ENCODE measurements at regions not wholly inside any gene's neighbourhood (a gene's known extent, or its start where the extent isn't known, plus 50 kb on each side); places are given as distances from the start of the nearest gene placed in this dataset.
"Not testable (repeated sequence)": the region's sequence is repeated elsewhere in the genome, so short reads cannot be mapped to it uniquely, and the experiment has no call there.

DNA sequence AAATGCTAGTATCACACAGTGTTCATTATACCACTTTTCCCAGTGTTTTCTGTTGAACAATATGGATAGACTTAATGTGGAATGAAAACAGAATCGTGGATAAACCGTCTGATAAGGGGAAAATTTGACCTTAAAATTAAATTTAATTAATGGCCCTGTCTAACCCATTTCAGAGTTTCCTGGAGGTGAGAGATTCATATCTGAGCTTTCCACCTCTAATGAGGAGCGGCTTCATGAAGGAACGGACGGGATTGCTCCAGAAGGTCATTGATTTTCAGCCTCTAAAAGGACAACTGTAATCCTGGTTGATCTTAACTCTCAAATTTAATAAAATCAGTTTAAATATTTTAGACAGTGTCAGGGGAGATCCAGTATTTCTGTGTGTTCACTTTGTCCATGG is 874.9 kb downstream of the GRID1 start:
- TF ChIP-seq, protein P1, sequence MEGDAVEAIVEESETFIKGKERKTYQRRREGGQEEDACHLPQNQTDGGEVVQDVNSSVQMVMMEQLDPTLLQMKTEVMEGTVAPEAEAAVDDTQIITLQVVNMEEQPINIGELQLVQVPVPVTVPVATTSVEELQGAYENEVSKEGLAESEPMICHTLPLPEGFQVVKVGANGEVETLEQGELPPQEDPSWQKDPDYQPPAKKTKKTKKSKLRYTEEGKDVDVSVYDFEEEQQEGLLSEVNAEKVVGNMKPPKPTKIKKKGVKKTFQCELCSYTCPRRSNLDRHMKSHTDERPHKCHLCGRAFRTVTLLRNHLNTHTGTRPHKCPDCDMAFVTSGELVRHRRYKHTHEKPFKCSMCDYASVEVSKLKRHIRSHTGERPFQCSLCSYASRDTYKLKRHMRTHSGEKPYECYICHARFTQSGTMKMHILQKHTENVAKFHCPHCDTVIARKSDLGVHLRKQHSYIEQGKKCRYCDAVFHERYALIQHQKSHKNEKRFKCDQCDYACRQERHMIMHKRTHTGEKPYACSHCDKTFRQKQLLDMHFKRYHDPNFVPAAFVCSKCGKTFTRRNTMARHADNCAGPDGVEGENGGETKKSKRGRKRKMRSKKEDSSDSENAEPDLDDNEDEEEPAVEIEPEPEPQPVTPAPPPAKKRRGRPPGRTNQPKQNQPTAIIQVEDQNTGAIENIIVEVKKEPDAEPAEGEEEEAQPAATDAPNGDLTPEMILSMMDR (IDR thresholded peaks at IDR 0.05; ENCODE audit: unreplicated experiment) = no peak
- H3K9me3 Mint-ChIP-seq (ENCODE audit: low read depth, unreplicated experiment) = no peaks in the 10 kb centered on the region
- CTCF ChIA-PET = no interaction called here
- H3K4me3 Mint-ChIP-seq (ENCODE audit: low read depth, unreplicated experiment) = no peak overlapping the region
- no TSS peak for BruUV-seq (replicated peaks)
- H3K27ac Mint-ChIP-seq (ENCODE audit: unreplicated experiment) = no peak overlapping the region
- H3K27me3 Mint-ChIP-seq (ENCODE audit: unreplicated experiment) = no peaks in the 10 kb centered on the region
- no peaks in the 10 kb centered on the region for H3K36me3 Mint-ChIP-seq (ENCODE audit: insufficient read depth, unreplicated experiment)
- H3K4me1 Mint-ChIP-seq (ENCODE audit: low read depth, unreplicated experiment) = no peaks in the 10 kb centered on the region
- intact Hi-C loops (cut with micrococcal nuclease; ENCODE audit: unreplicated experiment) = no loop called here
- no peak for DNase-seq

DNA sequence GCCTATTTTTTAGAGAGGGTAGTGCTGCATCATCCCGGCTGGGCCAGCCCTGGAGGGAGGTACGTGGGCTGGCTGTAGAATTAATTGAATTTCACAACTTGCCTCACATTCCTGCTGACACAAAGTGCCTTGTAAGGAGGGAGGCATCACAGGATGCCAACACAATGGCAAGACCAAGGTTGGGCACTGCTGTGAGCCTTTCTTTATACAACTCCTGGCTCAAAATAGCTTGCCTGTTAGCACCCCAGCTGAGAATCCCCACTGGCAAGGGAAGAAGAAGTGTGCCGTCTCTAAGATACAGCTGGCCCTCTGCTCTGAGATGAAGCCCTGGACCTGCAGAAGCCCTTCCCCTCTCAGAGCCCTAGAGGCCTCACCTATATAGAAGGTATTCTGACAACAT is 873.9 kb downstream of the GRID1 start:
- no peaks in the 10 kb centered on the region for H3K9me3 Mint-ChIP-seq (ENCODE audit: low read depth, unreplicated experiment)
- DNase-seq = no peak
- no peak overlapping the region for H3K27ac Mint-ChIP-seq (ENCODE audit: unreplicated experiment)

DNA sequence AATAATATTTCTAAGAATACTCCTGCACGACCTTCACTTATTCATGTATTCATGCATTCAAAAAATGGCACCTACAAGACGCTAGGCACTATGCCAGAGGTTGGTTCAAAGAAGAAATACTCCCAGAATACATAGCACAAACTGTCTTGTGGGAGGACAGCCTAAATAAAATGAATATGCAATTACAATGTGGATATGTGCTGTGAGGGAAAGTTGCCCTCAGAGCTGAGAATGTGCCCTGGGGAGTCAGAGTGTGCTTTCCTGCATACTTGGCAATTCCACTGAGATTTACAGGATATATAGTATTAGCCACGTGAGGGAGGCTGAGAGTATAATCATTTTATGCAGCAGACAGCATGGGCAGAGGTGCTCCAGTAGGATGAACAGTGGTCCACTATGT is 872.9 kb downstream of the GRID1 start:
- no peaks in the 10 kb centered on the region for H3K9me3 Mint-ChIP-seq (ENCODE audit: low read depth, unreplicated experiment)
- no TSS peak for BruUV-seq (replicated peaks)

More for the DNA sequence above, 873.9 kb downstream of the GRID1 start:
- intact Hi-C loops (cut with micrococcal nuclease; ENCODE audit: unreplicated experiment) = no loop called here
- H3K4me3 Mint-ChIP-seq (ENCODE audit: low read depth, unreplicated experiment) = no peak overlapping the region
- CTCF ChIA-PET = no interaction called here
- H3K4me1 Mint-ChIP-seq (ENCODE audit: low read depth, unreplicated experiment) = no peaks in the 10 kb centered on the region
- H3K27me3 Mint-ChIP-seq (ENCODE audit: unreplicated experiment) = no peaks in the 10 kb centered on the region
- TF ChIP-seq, protein P1 (IDR thresholded peaks at IDR 0.05; ENCODE audit: unreplicated experiment) = no peak
- no peaks in the 10 kb centered on the region for H3K36me3 Mint-ChIP-seq (ENCODE audit: insufficient read depth, unreplicated experiment)
- BruUV-seq (replicated peaks) = no TSS peak

DNA sequence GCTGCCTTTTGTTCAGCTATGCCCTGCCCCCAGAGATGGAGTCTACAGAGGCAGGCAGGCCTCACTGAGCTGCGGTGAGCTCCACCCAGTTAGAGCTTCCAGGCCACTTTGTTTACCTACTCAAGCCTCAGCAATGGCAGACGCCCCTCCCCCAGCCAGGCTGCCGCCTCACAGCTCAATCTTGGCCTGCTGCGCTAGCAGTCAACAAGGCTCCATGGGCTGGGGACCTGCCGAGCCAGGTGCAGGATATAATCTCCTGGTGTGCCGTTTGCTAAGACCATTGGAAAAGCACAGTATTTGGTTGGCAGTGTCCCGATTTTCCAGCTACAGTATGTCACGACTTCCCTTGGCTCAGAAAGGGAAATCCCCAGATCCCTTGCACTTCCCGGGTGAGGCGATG is 862.0 kb downstream of the GRID1 start:
- H3K36me3 Mint-ChIP-seq (ENCODE audit: insufficient read depth, unreplicated experiment); intact Hi-C loops (cut with micrococcal nuclease; ENCODE audit: unreplicated experiment); H3K4me1 Mint-ChIP-seq (ENCODE audit: low read depth, unreplicated experiment); DNase-seq; H3K27ac Mint-ChIP-seq (ENCODE audit: unreplicated experiment); CTCF ChIA-PET; BruUV-seq (replicated peaks); H3K4me3 Mint-ChIP-seq (ENCODE audit: low read depth, unreplicated experiment); H3K9me3 Mint-ChIP-seq (ENCODE audit: low read depth, unreplicated experiment): not testable (repeated sequence)
- peaks cover 15% of the 10 kb centered on the region for H3K27me3 Mint-ChIP-seq (ENCODE audit: unreplicated experiment)

More for the DNA sequence above, 872.9 kb downstream of the GRID1 start:
- intact Hi-C loops (cut with micrococcal nuclease; ENCODE audit: unreplicated experiment) = no loop called here
- no peak overlapping the region for H3K27ac Mint-ChIP-seq (ENCODE audit: unreplicated experiment)
- no peaks in the 10 kb centered on the region for H3K4me1 Mint-ChIP-seq (ENCODE audit: low read depth, unreplicated experiment)
- TF ChIP-seq, protein P1 (IDR thresholded peaks at IDR 0.05; ENCODE audit: unreplicated experiment) = no peak
- H3K27me3 Mint-ChIP-seq (ENCODE audit: unreplicated experiment) = no peaks in the 10 kb centered on the region
- DNase-seq = no peak
- H3K4me3 Mint-ChIP-seq (ENCODE audit: low read depth, unreplicated experiment) = no peak overlapping the region
- CTCF ChIA-PET = no interaction called here
- H3K36me3 Mint-ChIP-seq (ENCODE audit: insufficient read depth, unreplicated experiment) = no peaks in the 10 kb centered on the region

DNA sequence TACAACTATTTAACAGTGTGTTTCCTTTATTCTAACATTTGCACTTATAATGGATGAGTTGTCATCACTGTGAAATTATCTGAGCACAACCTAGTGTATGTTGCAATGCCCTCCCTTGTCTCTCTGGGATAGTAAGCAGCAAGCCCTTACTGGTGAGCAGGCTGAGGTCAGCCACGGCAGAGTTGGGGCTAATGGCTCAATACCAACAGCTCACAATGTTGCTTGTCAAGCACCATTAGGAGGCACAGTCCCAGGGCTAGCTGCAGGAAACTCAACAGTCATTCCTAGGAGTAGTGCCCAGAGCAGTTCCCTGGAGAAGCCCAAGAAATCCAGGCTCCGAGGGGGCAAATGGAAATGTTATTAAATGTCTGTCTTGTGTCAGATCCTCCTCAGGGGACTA is 858.4 kb downstream of the GRID1 start:
- CTCF ChIA-PET = no interaction called here
- H3K4me3 Mint-ChIP-seq (ENCODE audit: low read depth, unreplicated experiment) = no peak overlapping the region
- no TSS peak for BruUV-seq (replicated peaks)
- no peaks in the 10 kb centered on the region for H3K36me3 Mint-ChIP-seq (ENCODE audit: insufficient read depth, unreplicated experiment)
- no peaks in the 10 kb centered on the region for H3K4me1 Mint-ChIP-seq (ENCODE audit: low read depth, unreplicated experiment)
- no peak overlapping the region for H3K27ac Mint-ChIP-seq (ENCODE audit: unreplicated experiment)
- TF ChIP-seq, protein P1 (IDR thresholded peaks at IDR 0.05; ENCODE audit: unreplicated experiment) = no peak
- no peaks in the 10 kb centered on the region for H3K9me3 Mint-ChIP-seq (ENCODE audit: low read depth, unreplicated experiment)
- peaks cover 15% of the 10 kb centered on the region for H3K27me3 Mint-ChIP-seq (ENCODE audit: unreplicated experiment)
- intact Hi-C loops (cut with micrococcal nuclease; ENCODE audit: unreplicated experiment) = no loop called here
- no peak for DNase-seq
